NCI-H446 (cell line): ENCODE measurements at regions not wholly inside any gene's neighbourhood (a gene's known extent, or its start where the extent isn't known, plus 50 kb on each side); places are given as distances from the start of the nearest gene placed in this dataset.

ENCODE experiments used
- DNase-seq, 2 experiments: peaks; one replicate each; lab custom pipeline; 2025; lab: John Stamatoyannopoulos, UW

GRCh38 chr1:199698222-199698621 is 329.3 kb upstream of the NR5A2 start:
- no peak for DNase-seq

- no peak for DNase-seq
Measured at GRCh38 chr1:199700551-199700950, 327.0 kb upstream of the NR5A2 start.

GRCh38 chr1:199701726-199702125 is 325.8 kb upstream of the NR5A2 start:
- no peak for DNase-seq

- no peak for DNase-seq
Measured at GRCh38 chr1:199704231-199704630, 323.3 kb upstream of the NR5A2 start.

GRCh38 chr1:199705825-199706224 is 321.7 kb upstream of the NR5A2 start:
- DNase-seq = no peak

GRCh38 chr1:199706826-199707606 is 320.5 kb upstream of the NR5A2 start:
- no peak for DNase-seq

GRCh38 chr1:199710974-199711373 is 316.5 kb upstream of the NR5A2 start:
- no peak for DNase-seq

GRCh38 chr1:199716729-199717128 is 310.8 kb upstream of the NR5A2 start:
- DNase-seq = no peak

- no peak for DNase-seq
Measured at GRCh38 chr1:199719156-199719842, 308.2 kb upstream of the NR5A2 start.

- DNase-seq = no peak
Measured at GRCh38 chr1:199720496-199720895, 307.0 kb upstream of the NR5A2 start.

GRCh38 chr1:199721001-199721400 is 306.5 kb upstream of the NR5A2 start:
- no peak for DNase-seq

- DNase-seq = no peak
Measured at GRCh38 chr1:199723250-199723956, 304.1 kb upstream of the NR5A2 start.

GRCh38 chr1:199724049-199724448 is 303.5 kb upstream of the NR5A2 start:
- no peak for DNase-seq

GRCh38 chr1:199725002-199725565 is 302.4 kb upstream of the NR5A2 start:
- DNase-seq = no peak

- no peak for DNase-seq
Measured at GRCh38 chr1:199727682-199728081, 299.8 kb upstream of the NR5A2 start.

GRCh38 chr1:199728345-199728744 is 299.2 kb upstream of the NR5A2 start:
- DNase-seq = no peak

GRCh38 chr1:199733125-199733524 is 294.4 kb upstream of the NR5A2 start:
- DNase-seq = no peak

GRCh38 chr1:199734186-199734585 is 293.3 kb upstream of the NR5A2 start:
- DNase-seq = no peak

GRCh38 chr1:199735660-199736059 is 291.9 kb upstream of the NR5A2 start:
- no peak for DNase-seq

GRCh38 chr1:199736646-199737045 is 290.9 kb upstream of the NR5A2 start:
- DNase-seq = no peak

GRCh38 chr1:199741586-199741985 is 285.9 kb upstream of the NR5A2 start:
- DNase-seq = no peak

GRCh38 chr1:199742547-199742946 is 285.0 kb upstream of the NR5A2 start:
- DNase-seq = no peak

GRCh38 chr1:199743227-199743626 is 284.3 kb upstream of the NR5A2 start:
- no peak for DNase-seq
